MM.1S (cell line): ENCODE measurements at regions not wholly inside any gene's neighbourhood (a gene's known extent, or its start where the extent isn't known, plus 50 kb on each side); places are given as distances from the start of the nearest gene placed in this dataset.

Experiments used
- DNase-seq: peaks from one replicate; pipeline ENCODE4 v3.0.0-alpha.2; 2015
- H2AFZ ChIP-seq: fragments of 300-600 bp; sonication (generic); 2 replicates; pipeline ENCODE4 v1.6.0; 2016; ENCODE audit warnings: antibody characterized with exemption, low read length
- H3F3A ChIP-seq: fragments of 300-600 bp; sonication (generic); 2 replicates; pipeline ENCODE4 v1.6.1; 2016; ENCODE audit warnings: mild to moderate bottlenecking, antibody characterized with exemption, low read length, moderate library complexity, mixed read lengths; ENCODE audit not compliant: insufficient read depth
- H3K27ac ChIP-seq: fragments of 300-600 bp; sonication (generic); 2 replicates; pipeline ENCODE4 v1.5.1; 2016; ENCODE audit warnings: mild to moderate bottlenecking, low read length
- H3K27me3 ChIP-seq: fragments of 300-600 bp; sonication (generic); replicated peaks from 2 replicates; pipeline ENCODE4 v1.6.0; 2016; ENCODE audit warnings: low read length; ENCODE audit not compliant: insufficient read depth
- H3K36me3 ChIP-seq: fragments of 300-600 bp; sonication (generic); replicated peaks from 2 replicates; pipeline ENCODE4 v1.6.1; 2016; ENCODE audit warnings: mild to moderate bottlenecking, low read length, mixed read lengths; ENCODE audit not compliant: insufficient read depth
- H3K4me1 ChIP-seq: fragments of 300-600 bp; sonication (generic); 2 replicates; pipeline ENCODE4 v1.6.1; 2016; ENCODE audit warnings: low read length, mixed read lengths
- H3K4me2 ChIP-seq: fragments of 300-600 bp; sonication (generic); 2 replicates; pipeline ENCODE4 v1.6.0; 2016; ENCODE audit warnings: low read depth, low read length
- H3K4me3 ChIP-seq: fragments of 300-600 bp; sonication (generic); 2 replicates; pipeline ENCODE4 v1.5.1; 2016; ENCODE audit warnings: low read length, mixed read lengths
- H3K79me2 ChIP-seq: fragments of 300-600 bp; sonication (generic); 2 replicates; pipeline ENCODE4 v1.6.1; 2016; ENCODE audit warnings: mixed run types, low read length, mixed read lengths
- H3K9ac ChIP-seq: fragments of 300-600 bp; sonication (generic); 2 replicates; pipeline ENCODE4 v1.6.1; 2016; ENCODE audit warnings: low read length, mixed read lengths
- H3K9me2 ChIP-seq: fragments of 300-600 bp; sonication (generic); replicated peaks from 2 replicates; pipeline ENCODE4 v1.6.1; 2016; ENCODE audit warnings: mild to moderate bottlenecking, low read length, mixed read lengths; ENCODE audit not compliant: insufficient read depth
- H3K9me3 ChIP-seq: fragments of 300-600 bp; sonication (generic); replicated peaks from 2 replicates; pipeline ENCODE4 v1.6.1; 2016; ENCODE audit warnings: mild to moderate bottlenecking, low read length, mixed read lengths; ENCODE audit not compliant: insufficient read depth
- H4K20me1 ChIP-seq: fragments of 300-600 bp; sonication (generic); 2 replicates; pipeline ENCODE4 v1.6.1; 2016; ENCODE audit warnings: mild to moderate bottlenecking, low read length, moderate library complexity, mixed read lengths; ENCODE audit not compliant: insufficient read depth
- CTCF ChIP-seq: fragments of 300-600 bp; sonication (generic); IDR thresholded peaks from 2 replicates; pipeline ENCODE4 v1.5.1; 2016; ENCODE audit warnings: antibody characterized with exemption, low read length, mixed read lengths
- EZH2 ChIP-seq: fragments of 300-600 bp; sonication (generic); optimal IDR thresholded peaks from 2 replicates; pipeline ENCODE3; 2017; ENCODE audit warnings: low read depth, mild to moderate bottlenecking, antibody characterized with exemption, low read length, mixed read lengths
- EZH2phosphoT487 ChIP-seq: fragments of 300-600 bp; sonication (generic); IDR thresholded peaks from 2 replicates; pipeline ENCODE4 v1.6.1; 2018; ENCODE audit warnings: antibody characterized with exemption, low read length

DNA sequence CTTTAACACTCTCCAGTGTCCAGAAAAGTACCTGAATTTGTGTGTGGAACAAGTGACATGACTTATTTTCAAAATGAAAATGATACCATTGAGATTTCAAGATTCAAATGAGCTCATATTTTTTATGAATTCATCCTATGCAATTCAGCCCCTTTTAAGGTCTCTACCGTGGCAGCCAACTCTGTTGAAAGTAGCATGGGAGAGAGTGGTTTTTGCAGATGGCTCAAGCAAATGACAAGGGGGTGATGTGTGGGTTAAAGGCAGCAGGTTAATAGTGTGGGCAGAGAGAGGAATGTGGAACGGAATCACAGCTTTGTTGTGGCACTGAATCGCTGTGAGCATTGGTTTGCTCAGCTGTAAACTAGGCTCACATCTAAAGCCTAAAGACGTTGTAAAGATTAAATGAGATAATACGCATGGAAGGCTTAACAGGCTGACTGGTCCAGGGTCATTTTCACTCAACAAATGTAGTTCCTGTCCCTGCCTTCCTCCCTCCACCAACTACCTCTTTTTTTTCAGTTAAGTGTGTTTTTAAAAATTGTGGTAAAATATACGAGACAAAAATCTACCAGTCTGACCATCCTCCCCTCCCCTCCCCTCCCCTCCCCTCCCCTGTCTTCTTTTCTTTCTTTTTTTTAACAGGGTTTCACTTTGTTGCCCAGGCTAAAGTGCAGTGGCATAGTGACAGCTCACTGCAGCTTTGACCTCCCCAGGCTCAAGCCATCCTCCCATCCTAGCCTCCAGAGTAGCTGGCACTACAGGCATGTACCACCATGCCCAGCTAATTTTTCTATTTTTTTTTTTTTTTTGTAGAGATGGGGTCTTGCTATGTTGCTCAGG is 114.7 kb upstream of the ZNF217 start:
- H3K27ac ChIP-seq, result peak overlapping the region; percentile 14; the same call in 1 of the 2 replicates
- peak; percentile 72 for DNase-seq
- peak overlapping the region; percentile 19; the same call in 1 of the 2 replicates for H3K9ac ChIP-seq
- H3K36me3 ChIP-seq, result no peaks in the 10 kb centered on the region
- peak overlapping the region; percentile 33 for H3K4me3 ChIP-seq
- H4K20me1 ChIP-seq, result no peaks in the 10 kb centered on the region
- no peaks in the 10 kb centered on the region for H3K9me3 ChIP-seq
- peaks cover 14% of the 10 kb centered on the region for H3F3A ChIP-seq
- peak overlapping the region; percentile 37 for H2AFZ ChIP-seq
- TF ChIP-seq EZH2phosphoT487 (no peak), EZH2 (no peak), CTCF (no peak)
- H3K4me2 ChIP-seq, result peak overlapping the region; percentile 64
- H3K4me1 ChIP-seq, result peaks cover 24% of the 10 kb centered on the region
- H3K27me3 ChIP-seq, result no peaks in the 10 kb centered on the region
- H3K79me2 ChIP-seq, result no peaks in the 10 kb centered on the region
- H3K9me2 ChIP-seq, result no peaks in the 10 kb centered on the region

DNA sequence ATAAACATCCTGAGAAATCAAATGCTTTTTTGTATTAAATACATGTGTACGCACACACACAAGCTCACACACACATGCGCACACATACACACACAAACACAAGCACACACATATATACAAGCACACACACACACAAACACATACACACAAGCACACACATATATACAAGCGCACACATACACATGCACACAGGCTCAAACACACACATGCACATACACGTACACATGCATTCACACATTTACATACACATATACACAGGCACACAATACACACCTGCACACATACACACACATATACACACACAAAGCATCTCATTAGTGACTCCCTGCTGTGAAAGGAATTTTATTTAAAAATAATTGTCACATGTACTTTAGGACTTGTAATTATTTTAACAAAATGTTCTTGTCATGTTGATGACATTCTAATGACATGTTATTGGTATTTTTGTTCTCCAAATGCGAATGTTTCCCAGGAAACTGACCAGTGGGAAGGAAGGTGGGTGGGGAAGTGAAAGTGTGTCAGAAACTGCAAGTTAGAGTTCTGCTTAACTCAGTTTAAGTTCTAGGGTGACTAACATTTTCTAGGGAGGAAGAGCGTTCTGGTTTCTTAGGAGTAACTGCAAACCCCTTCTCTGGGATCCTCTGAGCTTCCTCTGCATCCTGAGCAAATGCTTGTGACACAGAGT is 113.9 kb upstream of the ZNF217 start:
- Histone ChIP-seq H3K4me2 (peak overlapping the region; percentile 64; the same call in 1 of the 2 replicates), H3K79me2 (no peaks in the 10 kb centered on the region), H3F3A (peaks cover 14% of the 10 kb centered on the region), H3K4me1 (peaks cover 24% of the 10 kb centered on the region), H3K4me3 (peak overlapping the region; percentile 33), H3K27ac (peak overlapping the region; percentile 14; the same call in 1 of the 2 replicates), H3K9ac (no peak overlapping the region; the same call in 1 of the 2 replicates), H3K9me3 (no peaks in the 10 kb centered on the region), H3K9me2 (no peaks in the 10 kb centered on the region), H3K27me3 (no peaks in the 10 kb centered on the region), H3K36me3 (no peaks in the 10 kb centered on the region), H2AFZ (peak overlapping the region; percentile 37), H4K20me1 (no peaks in the 10 kb centered on the region)
- no peak for DNase-seq
- TF ChIP-seq EZH2phosphoT487 (no peak), EZH2 (no peak), CTCF (no peak)

DNA sequence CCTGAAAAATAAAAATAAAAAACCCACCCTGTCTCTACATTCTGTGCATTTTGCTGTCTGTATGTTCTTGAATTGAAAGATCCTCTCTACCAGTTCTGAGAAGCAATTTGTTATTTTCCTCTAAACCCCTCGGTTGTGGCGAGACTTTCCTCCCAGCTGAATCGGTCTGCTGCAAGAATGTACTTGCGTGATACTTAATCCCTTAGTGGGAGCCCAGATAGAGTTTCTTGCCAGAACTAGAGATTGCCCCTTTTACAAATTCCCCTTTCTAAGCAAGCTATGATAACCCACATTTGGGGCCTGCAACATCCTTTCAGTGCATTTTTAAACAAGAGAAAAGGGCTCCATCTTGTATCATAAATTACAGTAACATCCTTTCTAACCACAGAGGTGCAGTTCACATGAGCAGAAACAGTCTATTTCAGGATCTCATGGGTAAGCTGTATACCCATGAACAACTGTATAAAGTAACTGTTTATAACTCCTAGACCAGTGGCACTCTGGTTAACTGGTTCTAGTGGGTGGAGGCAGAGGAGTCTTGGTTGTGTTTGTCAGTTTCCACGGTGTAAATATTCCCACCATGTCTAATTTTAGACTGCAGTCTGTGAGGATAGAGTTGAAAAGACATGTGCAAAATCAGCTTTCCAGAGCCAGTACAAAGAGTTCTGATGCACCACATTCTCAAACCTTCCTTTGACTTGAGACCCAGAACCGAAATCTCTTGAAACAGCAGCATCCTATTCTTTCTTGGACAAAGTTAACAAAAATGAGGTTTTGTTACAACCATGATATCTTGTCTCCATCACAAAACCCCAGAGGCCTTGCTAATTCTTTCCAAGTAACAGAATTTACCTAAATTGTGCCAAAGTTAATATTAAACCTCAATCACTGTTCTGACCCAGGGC is 113.1 kb upstream of the ZNF217 start:
- peak; percentile 32 for DNase-seq
- Histone ChIP-seq H3K27me3 (no peaks in the 10 kb centered on the region), H3K9me2 (no peaks in the 10 kb centered on the region), H3K9me3 (no peaks in the 10 kb centered on the region), H3K9ac (no peak overlapping the region), H3K4me1 (peaks cover 24% of the 10 kb centered on the region), H3K4me3 (no peak overlapping the region), H3K79me2 (no peaks in the 10 kb centered on the region), H3K4me2 (no peak overlapping the region), H2AFZ (no peak overlapping the region), H4K20me1 (no peaks in the 10 kb centered on the region), H3K36me3 (no peaks in the 10 kb centered on the region), H3K27ac (no peak overlapping the region), H3F3A (peaks cover 14% of the 10 kb centered on the region)
- no peak for TF ChIP-seq CTCF
- no peak for TF ChIP-seq EZH2phosphoT487
- TF ChIP-seq EZH2, result no peak
